ENCODE measurements at regions not wholly inside any gene's neighbourhood (a gene's known extent, or its start where the extent isn't known, plus 50 kb on each side); places are given as distances from the start of the nearest gene placed in this dataset.

DNA sequence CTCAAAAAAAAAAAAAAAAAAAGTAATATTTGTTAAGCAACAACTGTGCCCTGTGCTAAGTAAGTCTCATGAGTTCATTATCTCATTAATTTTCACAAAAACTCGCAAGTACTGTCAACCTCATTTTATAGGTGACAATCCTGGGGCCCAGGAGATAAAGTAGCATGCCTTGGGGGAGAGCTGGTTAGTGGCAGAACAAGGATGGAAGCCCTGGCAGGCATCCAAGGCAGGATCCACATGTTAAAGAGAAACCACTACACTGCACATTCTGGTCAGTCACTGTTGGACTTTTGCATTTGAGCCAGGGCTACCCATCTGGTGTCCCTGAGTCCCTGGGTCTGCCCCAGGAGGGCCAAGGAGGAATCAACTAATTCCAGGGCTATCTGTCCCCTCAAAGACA lies 54.6 kb downstream of the ZFP36L2 start:
- peak; percentile 20 for DNase-seq

DNA sequence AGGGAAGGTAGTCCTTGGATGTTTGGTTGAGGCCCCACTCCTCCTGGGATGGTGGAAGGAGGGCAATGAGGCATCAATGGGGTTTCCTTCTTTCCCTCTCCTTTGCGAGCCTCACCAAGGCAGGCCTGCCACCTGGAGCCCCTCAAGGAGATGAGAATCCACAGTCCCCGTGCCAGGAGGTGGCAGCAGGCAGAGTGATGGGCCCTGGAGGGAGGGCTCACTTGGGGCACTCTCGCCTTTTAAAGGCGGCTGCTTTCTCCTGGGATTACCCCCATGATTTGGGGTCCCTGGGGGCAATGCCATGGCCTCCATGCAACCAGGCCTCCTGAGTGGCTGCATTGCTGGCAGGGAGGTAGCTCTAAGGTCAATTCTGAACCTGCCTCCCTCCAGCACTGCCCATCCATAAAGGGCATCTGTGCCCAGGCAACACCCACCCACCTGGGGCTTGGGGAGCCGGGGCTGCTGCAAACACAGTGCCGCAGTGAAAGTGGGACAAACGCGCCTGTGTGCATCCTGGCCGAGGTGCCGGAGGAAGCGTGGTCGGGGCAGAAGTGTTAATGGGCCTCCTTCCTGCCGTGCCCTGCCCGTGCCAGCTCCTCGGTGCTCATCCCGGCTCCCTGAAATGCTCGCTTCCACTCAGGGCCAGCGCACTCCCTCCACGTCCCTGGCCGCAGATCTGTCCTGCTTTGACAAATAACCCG lies 55.9 kb downstream of the ZFP36L2 start:
- DNase-seq = peak; percentile 41

DNA sequence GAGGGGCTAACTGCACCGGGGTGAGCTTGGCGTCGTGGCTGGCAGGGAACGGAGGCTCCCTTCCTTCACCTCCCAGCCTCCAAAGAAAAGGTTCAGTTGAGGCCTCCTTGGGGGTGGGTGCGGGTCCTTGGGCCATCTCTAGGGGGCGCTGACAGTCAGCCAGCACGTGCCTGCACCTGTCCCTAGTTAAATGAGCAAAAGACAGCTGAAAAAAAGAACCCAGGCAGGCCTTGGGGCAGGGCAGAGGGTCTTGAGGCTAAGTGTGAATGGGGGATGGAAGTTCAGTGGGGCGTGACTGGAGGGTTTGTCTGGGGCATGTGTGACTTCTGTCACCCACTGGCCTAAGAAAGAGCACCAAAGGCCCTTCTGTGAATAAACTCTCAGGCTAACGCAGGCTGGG lies 56.4 kb downstream of the ZFP36L2 start:
- DNase-seq = peak; percentile 72

GRCh38 chr2:43169099-43169945 lies 57.1 kb downstream of the ZFP36L2 start:
- peak; percentile 39 for DNase-seq

DNA sequence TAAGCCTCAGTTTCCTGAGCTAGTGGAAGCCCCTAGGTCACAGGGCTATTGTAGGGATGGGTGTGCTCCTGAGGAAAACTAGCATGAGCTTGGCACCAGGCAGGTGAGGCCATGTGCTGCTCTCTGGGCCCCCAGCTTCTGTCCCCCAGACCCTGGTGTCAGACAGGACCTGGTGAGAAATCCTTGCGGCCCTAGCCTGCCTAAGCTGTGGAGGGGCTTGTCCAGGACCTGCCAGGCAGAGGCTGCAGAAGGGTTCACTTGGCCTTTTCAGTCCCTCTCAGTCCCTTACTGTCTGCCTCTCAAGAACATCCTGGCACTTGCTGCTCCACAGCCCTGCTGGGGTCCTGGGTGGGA lies 58.4 kb downstream of the ZFP36L2 start:
- DNase-seq = no peak

DNA sequence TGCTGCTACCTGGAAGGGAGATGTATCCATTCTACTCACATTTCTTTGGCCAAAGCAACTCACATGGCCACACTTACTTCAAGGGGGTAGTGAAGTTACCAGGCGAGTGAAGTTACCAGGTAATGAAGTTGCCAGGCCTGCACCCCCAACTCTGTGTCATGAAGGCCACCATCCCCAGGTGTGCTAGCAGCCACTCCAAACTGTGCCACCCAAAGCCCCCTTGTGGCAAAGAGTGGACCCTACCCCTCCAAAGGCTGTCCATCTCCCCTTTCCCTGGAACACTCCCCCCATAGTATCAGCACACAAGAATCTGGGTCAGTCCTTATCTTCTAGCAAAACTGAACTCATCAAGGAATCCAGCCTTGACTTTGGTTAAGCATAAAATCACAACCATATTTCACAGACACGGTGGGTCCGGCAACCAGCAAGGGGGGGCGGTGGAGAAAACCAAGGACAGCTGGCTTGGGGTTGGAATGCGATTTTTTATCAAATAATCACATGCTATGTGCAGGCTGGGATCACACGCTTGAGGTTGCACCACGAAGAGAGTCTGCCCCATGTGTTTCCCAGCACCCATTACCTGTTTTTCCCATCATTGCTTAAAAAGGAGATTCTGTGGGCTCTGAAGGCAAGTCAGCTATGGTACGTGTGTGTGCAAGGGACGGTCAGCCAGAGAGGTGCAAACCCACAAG lies 60.9 kb downstream of the ZFP36L2 start:
- no peak for DNase-seq

DNA sequence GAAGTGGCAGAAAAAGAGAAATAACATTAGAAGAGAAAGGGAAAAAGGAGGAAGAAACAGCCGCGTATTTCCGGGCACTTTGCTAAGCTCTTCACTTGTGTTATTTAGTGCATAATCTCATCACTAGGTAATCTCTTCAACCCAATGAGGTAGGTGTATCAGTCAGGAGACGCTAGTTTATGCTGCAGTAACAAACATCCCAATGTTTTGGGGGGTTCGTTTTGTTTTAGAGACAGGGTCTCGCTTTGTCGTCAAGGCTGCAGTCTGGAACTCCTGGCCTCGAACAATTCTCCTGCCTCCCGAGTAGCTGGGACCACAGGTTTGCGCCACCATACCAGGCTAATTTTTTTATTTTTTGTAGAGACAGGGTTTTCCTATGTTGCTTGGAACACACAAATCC lies 61.7 kb downstream of the ZFP36L2 start:
- DNase-seq = no peak

DNA sequence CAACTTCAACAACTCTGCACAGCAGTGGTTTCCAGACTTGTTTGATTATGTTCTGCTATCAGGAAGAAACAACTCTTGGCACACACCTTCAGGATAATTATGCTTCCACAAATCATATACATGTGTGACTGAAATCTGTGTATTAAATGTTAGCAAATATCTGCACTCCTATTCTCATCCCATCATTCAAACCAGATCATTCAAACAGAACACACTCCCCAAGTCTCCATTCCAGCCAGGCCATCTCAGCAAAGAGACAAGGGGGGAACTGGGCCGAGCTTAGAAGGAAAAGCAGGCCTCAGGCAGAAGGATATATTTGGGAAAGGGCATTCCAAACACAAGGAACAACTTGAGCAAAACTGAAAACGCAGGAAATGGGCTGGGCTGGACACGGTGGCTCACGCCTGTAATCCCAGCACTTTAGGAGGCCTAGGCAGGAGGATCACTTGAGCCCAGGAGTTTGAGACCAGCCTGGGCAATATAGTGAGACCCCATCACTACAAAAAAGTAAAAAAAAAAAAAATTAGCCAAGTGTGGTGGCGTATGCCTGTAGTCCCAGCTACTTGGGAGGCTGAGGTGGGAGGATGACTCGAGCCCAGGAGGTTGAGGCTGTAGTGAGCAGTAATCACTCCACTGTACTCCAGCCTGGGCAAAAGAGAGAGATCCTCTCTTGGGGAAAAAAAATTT lies 62.7 kb downstream of the ZFP36L2 start:
- no peak for DNase-seq

DNA sequence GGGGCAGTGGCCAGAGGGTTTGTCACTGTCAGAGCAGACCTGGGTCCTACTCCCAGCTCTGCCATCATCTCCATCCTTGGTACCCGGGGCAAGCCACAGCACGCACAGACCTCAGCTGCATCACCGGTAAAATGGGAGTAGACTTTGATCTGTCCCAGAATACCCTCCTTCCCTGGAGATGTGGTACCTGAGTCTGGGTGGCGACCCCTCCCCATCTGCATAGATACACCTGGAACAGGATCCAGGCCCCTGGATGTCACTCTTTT lies 64.0 kb downstream of the ZFP36L2 start:
- DNase-seq = no peak

DNA sequence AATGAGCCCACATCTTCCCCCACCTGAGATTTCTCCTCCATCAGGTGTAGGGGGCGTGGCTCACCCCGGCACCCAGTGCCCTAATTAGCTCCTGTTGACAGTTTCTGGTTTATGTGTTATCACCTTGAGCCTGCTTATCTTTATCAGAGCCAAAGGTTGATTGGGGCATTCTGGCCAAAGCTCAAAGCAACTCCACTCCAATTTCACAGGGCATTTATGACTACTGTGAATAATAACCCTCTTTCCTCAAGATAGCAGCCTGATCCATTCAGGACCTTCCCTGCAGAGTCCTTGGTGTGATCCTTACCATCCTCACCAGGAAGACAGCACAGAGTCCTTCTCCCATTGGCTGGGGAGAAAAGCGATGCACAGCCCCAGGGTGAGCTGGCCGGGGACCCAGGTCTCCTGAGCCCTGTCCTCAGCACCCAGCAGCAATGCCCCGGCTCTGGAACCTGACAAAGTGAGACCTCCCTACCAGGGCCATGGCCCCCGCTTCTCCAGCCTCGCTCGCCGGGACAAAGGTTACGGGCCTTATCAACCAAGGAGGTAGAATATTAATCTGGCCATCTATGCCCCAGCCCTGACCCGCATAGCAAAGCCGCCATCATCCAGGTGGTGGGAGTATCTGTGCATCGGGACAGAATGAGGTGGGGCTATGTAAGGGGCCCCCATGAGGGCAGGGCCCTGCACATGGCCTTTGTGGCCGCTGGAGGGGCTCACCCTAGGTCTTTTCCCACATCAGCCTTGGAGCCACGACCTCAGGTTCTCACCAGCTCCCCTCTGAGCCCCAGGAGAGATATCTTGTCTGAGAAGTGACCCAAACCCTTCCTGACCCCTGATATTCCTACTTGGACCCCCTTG lies 64.5 kb downstream of the ZFP36L2 start:
- peak; percentile 14 for DNase-seq

DNA sequence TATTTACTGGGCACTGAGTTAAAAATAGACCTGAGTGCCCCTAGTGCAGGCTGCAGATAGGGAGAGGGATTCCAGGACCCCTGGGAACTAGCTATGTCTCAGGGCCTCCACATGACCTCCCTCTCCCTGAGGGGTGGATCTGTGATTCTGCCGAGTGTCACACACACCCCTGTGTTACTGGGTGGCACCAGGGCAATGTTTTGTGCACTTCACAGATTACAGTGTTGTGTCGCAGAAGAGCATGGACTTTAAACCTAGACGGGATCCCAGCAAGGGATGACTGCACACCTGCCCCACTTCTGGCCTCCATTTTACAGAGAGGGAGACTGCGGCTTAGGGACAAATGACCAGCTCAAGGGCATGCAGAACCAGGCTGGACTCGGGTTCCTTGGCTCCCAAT lies 65.6 kb downstream of the ZFP36L2 start:
- no peak for DNase-seq

GRCh38 chr2:43159797-43160196 lies 66.6 kb downstream of the ZFP36L2 start:
- DNase-seq = no peak

GRCh38 chr2:43158259-43158880 lies 68.0 kb downstream of the ZFP36L2 start:
- DNase-seq = no peak

- DNase-seq = no peak
These were observed 68.7 kb downstream of the ZFP36L2 start for GRCh38 chr2:43157506-43158246.

- DNase-seq = no peak
These were observed 70.5 kb downstream of the ZFP36L2 start for GRCh38 chr2:43155851-43156411.

GRCh38 chr2:43154685-43155084 lies 71.7 kb downstream of the ZFP36L2 start:
- no peak for DNase-seq

- DNase-seq = no peak
These were observed 73.4 kb downstream of the ZFP36L2 start for GRCh38 chr2:43152741-43153647.

GRCh38 chr2:43152186-43152585 lies 74.2 kb downstream of the ZFP36L2 start:
- DNase-seq = no peak

- no peak for DNase-seq
These were observed 76.8 kb downstream of the ZFP36L2 start for GRCh38 chr2:43149482-43150107.

Data from CD4-positive, alpha-beta T cell treated with Interleukin-21 for 1 hour (primary cell).